Kidney (tissue), 13 donors: ENCODE measurements at regions not wholly inside any gene's neighbourhood (a gene's known extent, or its start where the extent isn't known, plus 50 kb on each side); places are given as distances from the start of the nearest gene placed in this dataset.
A peak's percentile ranks its signal among the peaks of the same experiment; 100 is the strongest.

Source experiments
- DNase-seq, 5 donors: peaks; one replicate each; pipeline ENCODE4 v3.0.0-alpha.2; 2013 to 2020
- FAIRE-seq: peaks from 2 replicates; lab custom pipeline; 2012; peaks lifted over from hg19 to GRCh38; lab: Jason Lieb, UNC
- H3K27ac ChIP-seq, 2 donors: one replicate each; pipeline ENCODE4 v1.7.0; 2013; ENCODE audit warnings: low read depth in 2 of 2, low read length in 2 of 2, inconsistent platforms in 1 of 2
- H3K27me3 ChIP-seq: one replicate; pipeline ENCODE4 v1.7.1; 2013; ENCODE audit warnings: low read length, inconsistent platforms; ENCODE audit not compliant: control insufficient read depth, insufficient read depth
- H3K36me3 ChIP-seq, 3 donors: one replicate each; pipeline versions ENCODE4 v1.7.0 to v1.7.1; 2013; ENCODE audit warnings: low read length in 3 of 3, control low read depth in 1 of 3, inconsistent platforms in 1 of 3; ENCODE audit not compliant: insufficient read depth in 3 of 3, control insufficient read depth in 2 of 3
- H3K4me1 ChIP-seq, 3 donors: one replicate each; pipeline versions ENCODE4 v1.7.0 to v1.7.1; 2013; ENCODE audit warnings: low read length in 3 of 3, inconsistent platforms in 1 of 3, low read depth in 1 of 3; ENCODE audit not compliant: control insufficient read depth in 2 of 3, insufficient read depth in 2 of 3
- H3K4me3 ChIP-seq, 3 donors: one replicate each; pipeline versions ENCODE4 v1.7.0 to v1.8.1; 2013; ENCODE audit warnings: low read length in 3 of 3, control low read depth in 1 of 3, inconsistent platforms in 1 of 3
- H3K9ac ChIP-seq, 3 donors: one replicate each; pipeline versions ENCODE4 v1.7.0 to v1.7.1; 2013; ENCODE audit warnings: low read length in 3 of 3, control low read depth in 1 of 3, inconsistent platforms in 1 of 3
- H3K9me3 ChIP-seq, 3 donors: one replicate each; pipeline versions ENCODE4 v1.7.0 to v1.7.1; 2013; ENCODE audit warnings: low read length in 3 of 3, control low read depth in 1 of 3, inconsistent platforms in 1 of 3; ENCODE audit not compliant: control insufficient read depth in 2 of 3, insufficient read depth in 1 of 3
- intact Hi-C: fragments of 100-400 bp; cut with DNase I; formaldehyde crosslinking; loops from one replicate; pipeline ENCODE4 v1.11.1; 2022
- TF ChIP-seq, protein P1 (sequence below): IDR thresholded peaks from 3 replicates; pipeline ENCODE4 v1.5.1; 2012; ENCODE audit warnings: mild to moderate bottlenecking, moderate library complexity, borderline replicate concordance; ENCODE audit not compliant: insufficient read depth; ENCODE audit errors: extremely low read depth
- donor health status: control.
- donor health status: control.
- donor health status: control.
- donor health status: control.
- donor health status: control.
- donor health status: DM: yes; HTN: yes; CAD: no.
- donor health status: Normal renal cell carcinoma (clear cell type).

DNA sequence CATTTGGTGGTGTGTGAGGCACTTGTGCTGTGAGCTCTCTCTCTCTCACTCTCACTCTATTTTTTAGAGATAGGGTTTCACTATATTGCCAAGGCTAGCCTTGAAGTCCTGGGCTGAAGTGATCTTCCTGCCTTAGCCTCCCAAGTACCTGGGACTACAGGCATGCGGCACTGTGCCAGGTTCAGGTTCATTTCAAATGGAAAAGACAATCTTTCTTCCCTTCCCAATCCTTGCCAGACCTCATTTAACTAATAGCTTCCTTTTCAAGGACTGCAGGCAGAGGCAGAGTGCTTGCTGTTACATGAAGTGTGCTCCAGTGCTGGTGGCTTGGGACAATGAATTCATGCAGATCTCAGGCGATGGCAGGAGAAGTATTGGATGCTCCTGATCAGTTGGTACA is 73.2 kb upstream of the BICD1 start:
- peak in 3 of 5 donors; percentile 31 to 58 (median 58) for DNase-seq
- no peaks in the 10 kb centered on the region for H3K9me3 ChIP-seq
- H3K27ac ChIP-seq, result no peak overlapping the region
- no peak for FAIRE-seq
- no peaks in the 10 kb centered on the region for H3K36me3 ChIP-seq
- intact Hi-C loops, result no loop called here
- peaks cover 0 to 4% (median 3%) of the 10 kb centered on the region in 3 donors for H3K4me1 ChIP-seq
- TF ChIP-seq, protein P1, sequence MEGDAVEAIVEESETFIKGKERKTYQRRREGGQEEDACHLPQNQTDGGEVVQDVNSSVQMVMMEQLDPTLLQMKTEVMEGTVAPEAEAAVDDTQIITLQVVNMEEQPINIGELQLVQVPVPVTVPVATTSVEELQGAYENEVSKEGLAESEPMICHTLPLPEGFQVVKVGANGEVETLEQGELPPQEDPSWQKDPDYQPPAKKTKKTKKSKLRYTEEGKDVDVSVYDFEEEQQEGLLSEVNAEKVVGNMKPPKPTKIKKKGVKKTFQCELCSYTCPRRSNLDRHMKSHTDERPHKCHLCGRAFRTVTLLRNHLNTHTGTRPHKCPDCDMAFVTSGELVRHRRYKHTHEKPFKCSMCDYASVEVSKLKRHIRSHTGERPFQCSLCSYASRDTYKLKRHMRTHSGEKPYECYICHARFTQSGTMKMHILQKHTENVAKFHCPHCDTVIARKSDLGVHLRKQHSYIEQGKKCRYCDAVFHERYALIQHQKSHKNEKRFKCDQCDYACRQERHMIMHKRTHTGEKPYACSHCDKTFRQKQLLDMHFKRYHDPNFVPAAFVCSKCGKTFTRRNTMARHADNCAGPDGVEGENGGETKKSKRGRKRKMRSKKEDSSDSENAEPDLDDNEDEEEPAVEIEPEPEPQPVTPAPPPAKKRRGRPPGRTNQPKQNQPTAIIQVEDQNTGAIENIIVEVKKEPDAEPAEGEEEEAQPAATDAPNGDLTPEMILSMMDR, result no peak
- H3K27me3 ChIP-seq, result no peaks in the 10 kb centered on the region
- H3K9ac ChIP-seq, result no peak overlapping the region
- no peak overlapping the region for H3K4me3 ChIP-seq

DNA sequence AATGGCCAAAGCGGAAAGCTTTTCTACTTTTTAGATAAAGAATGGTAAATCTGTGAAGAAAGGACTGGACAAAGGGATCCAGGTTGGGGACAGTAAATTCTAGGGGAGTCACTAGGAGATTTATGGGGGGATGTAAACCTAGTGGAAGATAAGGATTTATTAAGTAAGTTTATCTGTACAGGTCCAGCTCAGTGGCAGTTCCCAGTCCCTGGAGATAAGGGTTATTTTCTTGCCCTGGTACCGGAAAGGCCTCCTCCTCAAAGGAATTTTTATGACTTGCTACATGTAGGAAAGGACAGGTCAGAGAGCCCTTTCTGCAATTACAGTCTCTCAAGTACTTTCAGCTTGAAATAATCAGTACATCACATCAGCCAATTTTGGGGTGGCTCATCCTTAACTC is 72.6 kb upstream of the BICD1 start:
- no peaks in the 10 kb centered on the region for H3K36me3 ChIP-seq
- DNase-seq (peak in 3 of 5 donors; percentile 35 to 75 (median 71)), FAIRE-seq (no peak)
- no peaks in the 10 kb centered on the region for H3K27me3 ChIP-seq
- TF ChIP-seq, protein P1, result no peak
- no peak overlapping the region for H3K27ac ChIP-seq
- no peak overlapping the region for H3K9ac ChIP-seq
- intact Hi-C loops, result no loop called here
- no peaks in the 10 kb centered on the region for H3K9me3 ChIP-seq
- H3K4me1 ChIP-seq, result peaks cover 0 to 4% (median 3%) of the 10 kb centered on the region in 3 donors
- H3K4me3 ChIP-seq, result no peak overlapping the region

DNA sequence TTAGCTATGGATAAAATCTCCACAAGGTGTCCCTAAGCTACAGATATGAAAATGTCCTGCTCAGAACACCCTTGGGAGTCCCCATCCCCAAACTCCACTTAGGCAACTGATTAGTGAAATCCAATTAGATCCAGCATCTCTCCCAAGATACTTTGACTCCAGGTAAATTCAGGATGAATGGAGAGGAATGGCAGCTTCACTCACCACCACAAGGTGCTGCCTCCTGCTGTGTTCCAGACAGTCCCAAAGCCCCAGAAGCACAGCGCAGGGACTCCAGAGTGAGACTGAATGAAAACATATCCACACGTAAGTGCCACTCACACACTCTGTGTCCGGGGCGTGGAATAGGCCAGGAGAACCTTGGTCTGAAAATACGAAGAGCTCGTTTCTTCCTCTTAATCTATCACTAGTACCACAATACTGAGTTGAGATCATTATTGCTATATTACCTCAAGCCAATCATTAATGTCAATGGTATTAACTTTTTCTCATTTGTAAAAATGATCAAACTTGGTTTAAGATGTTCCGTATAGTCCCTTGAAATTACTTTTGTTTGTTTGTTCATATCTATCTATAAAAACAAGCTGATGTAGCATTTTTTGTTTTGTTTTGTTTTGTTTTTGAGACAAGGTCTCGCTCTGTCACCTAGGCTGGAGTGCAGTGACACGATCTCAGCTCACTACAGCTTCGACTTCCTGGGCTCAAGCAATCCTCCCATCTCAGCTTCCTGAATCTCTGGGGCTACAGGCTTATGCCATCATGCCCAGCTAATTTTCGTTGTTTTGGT is 70.0 kb upstream of the BICD1 start:
- H3K27ac ChIP-seq, result no peak overlapping the region
- no peaks in the 10 kb centered on the region for H3K27me3 ChIP-seq
- H3K4me3 ChIP-seq, result no peak overlapping the region
- TF ChIP-seq, protein P1, result no peak
- DNase-seq (no peak), FAIRE-seq (no peak)
- H3K9me3 ChIP-seq, result no peaks in the 10 kb centered on the region
- intact Hi-C loops, result no loop called here
- H3K4me1 ChIP-seq, result peaks cover 0 to 3% (median 0%) of the 10 kb centered on the region in 3 donors
- no peak overlapping the region for H3K9ac ChIP-seq
- H3K36me3 ChIP-seq, result no peaks in the 10 kb centered on the region
